OCI-LY3 (cell line): ENCODE measurements at regions not wholly inside any gene's neighbourhood (a gene's known extent, or its start where the extent isn't known, plus 50 kb on each side); places are given as distances from the start of the nearest gene placed in this dataset.

ENCODE experiments used
- H2AFZ ChIP-seq: fragments of 200-600, 300-600 bp; shearing (Covaris generic); 2 replicates; pipeline ENCODE4 v1.6.0; 2014; ENCODE audit warnings: antibody characterized with exemption, low read depth, low read length
- H3K27ac ChIP-seq: fragments of 200-600, 300-600 bp; sonication (generic); 2 replicates; pipeline ENCODE4 v1.5.1; 2014; ENCODE audit warnings: mild to moderate bottlenecking, low read length, moderate library complexity, mixed read lengths
- H3K27me3 ChIP-seq: fragments of 200-600, 300-600 bp; sonication (generic); 2 replicates; pipeline ENCODE4 v1.6.1; 2014; ENCODE audit warnings: low read depth, low read length, mixed read lengths
- H3K36me3 ChIP-seq: fragments of 200-600, 300-600 bp; sonication (generic); replicated peaks from 2 replicates; pipeline ENCODE3; 2014; ENCODE audit warnings: low read depth, low read length, mixed read lengths
- H3K4me1 ChIP-seq: fragments of 300-600, 200-600 bp; sonication (generic); 2 replicates; pipeline ENCODE4 v1.6.1; 2014; ENCODE audit warnings: low read length, mixed read lengths
- H3K4me2 ChIP-seq: fragments of 200-600, 300-600 bp; sonication (generic); 2 replicates; pipeline ENCODE4 v1.6.1; 2014; ENCODE audit warnings: low read length, mixed read lengths
- H3K4me3 ChIP-seq: fragments of 300-600, 200-600 bp; sonication (generic); 2 replicates; pipeline ENCODE4 v1.5.1; 2014; ENCODE audit warnings: antibody characterized with exemption, mild to moderate bottlenecking, low read length, moderate library complexity
- H3K79me2 ChIP-seq: fragments of 300-600, 200-600 bp; shearing (Covaris generic); 2 replicates; pipeline ENCODE4 v1.6.1; 2014; ENCODE audit warnings: mild to moderate bottlenecking, low read length, mixed read lengths
- H3K9ac ChIP-seq: fragments of 300-600, 200-600 bp; shearing (Covaris generic); 2 replicates; pipeline ENCODE4 v1.6.0; 2014; ENCODE audit warnings: mild to moderate bottlenecking, low read length, moderate library complexity
- H3K9me3 ChIP-seq: fragments of 200-600, 300-600 bp; shearing (Covaris generic); 2 replicates; pipeline ENCODE4 v1.6.1; 2014; ENCODE audit warnings: low read length, mixed read lengths; ENCODE audit not compliant: insufficient read depth
- H4K20me1 ChIP-seq: fragments of 200-600, 300-600 bp; sonication (generic); 2 replicates; pipeline ENCODE4 v1.6.1; 2016; ENCODE audit warnings: low read length, mixed read lengths; ENCODE audit not compliant: insufficient read depth
- CTCF ChIP-seq: fragments of 200-600, 300-600 bp; sonication (generic); IDR thresholded peaks from 2 replicates; pipeline ENCODE4 v1.5.1; 2014; ENCODE audit warnings: antibody characterized with exemption, low read length, low read depth
- EZH2phosphoT487 ChIP-seq: fragments of 200-600 bp; shearing (Covaris generic); IDR thresholded peaks from 2 replicates; pipeline ENCODE4 v1.6.1; 2018; ENCODE audit warnings: antibody characterized with exemption, mixed run types, low read depth

GRCh38 chr1:29772584-29773100 lies 536.3 kb downstream of the PTPRU start:
- H4K20me1 ChIP-seq: no peaks in the 10 kb centered on the region
- H3K9me3 ChIP-seq: no peaks in the 10 kb centered on the region
- H3K27ac ChIP-seq: no peak overlapping the region
- no peak overlapping the region for H3K4me3 ChIP-seq
- no peaks in the 10 kb centered on the region for H3K4me1 ChIP-seq
- H3K79me2 ChIP-seq: no peaks in the 10 kb centered on the region
- TF ChIP-seq EZH2phosphoT487: no peak
- no peak for TF ChIP-seq CTCF
- H3K27me3 ChIP-seq: no peaks in the 10 kb centered on the region
- H2AFZ ChIP-seq: no peak overlapping the region
- no peak overlapping the region for H3K9ac ChIP-seq
- H3K4me2 ChIP-seq: no peak overlapping the region
- H3K36me3 ChIP-seq: no peaks in the 10 kb centered on the region

- TF ChIP-seq CTCF (no peak), EZH2phosphoT487 (no peak)
- H3K27me3 ChIP-seq: no peaks in the 10 kb centered on the region
- no peaks in the 10 kb centered on the region for H3K79me2 ChIP-seq
- no peak overlapping the region for H3K27ac ChIP-seq
- H2AFZ ChIP-seq: no peak overlapping the region
- no peaks in the 10 kb centered on the region for H3K9me3 ChIP-seq
- no peaks in the 10 kb centered on the region for H4K20me1 ChIP-seq
- H3K4me1 ChIP-seq: no peaks in the 10 kb centered on the region
- H3K36me3 ChIP-seq: no peaks in the 10 kb centered on the region
- no peak overlapping the region for H3K4me3 ChIP-seq
- H3K9ac ChIP-seq: no peak overlapping the region
- H3K4me2 ChIP-seq: no peak overlapping the region
Observed at GRCh38 chr1:29767769-29768425, 531.6 kb downstream of the PTPRU start.

GRCh38 chr1:29767088-29767685 lies 530.9 kb downstream of the PTPRU start:
- no peak overlapping the region for H3K4me3 ChIP-seq
- H3K36me3 ChIP-seq: no peaks in the 10 kb centered on the region
- no peak overlapping the region for H3K27ac ChIP-seq
- no peaks in the 10 kb centered on the region for H4K20me1 ChIP-seq
- H3K9me3 ChIP-seq: no peaks in the 10 kb centered on the region
- no peak overlapping the region for H3K9ac ChIP-seq
- H3K27me3 ChIP-seq: no peaks in the 10 kb centered on the region
- H3K79me2 ChIP-seq: no peaks in the 10 kb centered on the region
- H3K4me1 ChIP-seq: no peaks in the 10 kb centered on the region
- H2AFZ ChIP-seq: no peak overlapping the region
- H3K4me2 ChIP-seq: no peak overlapping the region
- TF ChIP-seq EZH2phosphoT487: no peak

DNA sequence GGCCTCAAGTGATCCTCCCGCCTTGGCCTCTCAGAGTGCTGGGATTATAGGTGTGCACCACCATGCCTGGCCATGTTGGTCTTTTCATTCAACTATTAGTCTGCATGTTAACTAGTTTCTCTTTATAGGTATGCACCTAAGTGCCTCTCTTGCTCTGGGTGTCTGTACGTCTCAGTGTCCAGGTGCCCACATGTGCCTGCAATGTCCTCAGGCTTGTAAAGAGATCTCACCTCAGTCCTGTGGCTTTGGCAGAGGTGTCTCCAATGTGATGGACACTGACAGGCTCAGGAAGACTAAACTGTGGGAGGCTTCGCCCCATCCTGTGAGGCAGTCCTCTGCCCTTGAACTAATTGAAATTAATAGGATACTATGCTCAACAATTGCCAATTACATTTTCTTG lies 526.3 kb downstream of the PTPRU start:
- H3K79me2 ChIP-seq: no peaks in the 10 kb centered on the region
- no peaks in the 10 kb centered on the region for H4K20me1 ChIP-seq
- no peaks in the 10 kb centered on the region for H3K36me3 ChIP-seq
- H3K4me2 ChIP-seq: no peak overlapping the region
- H2AFZ ChIP-seq: no peak overlapping the region
- TF ChIP-seq EZH2phosphoT487 (no peak), CTCF (no peak)
- H3K27ac ChIP-seq: no peak overlapping the region
- H3K4me3 ChIP-seq: no peak overlapping the region
- H3K4me1 ChIP-seq: no peaks in the 10 kb centered on the region
- H3K27me3 ChIP-seq: no peaks in the 10 kb centered on the region
- H3K9me3 ChIP-seq: no peaks in the 10 kb centered on the region
- H3K9ac ChIP-seq: no peak overlapping the region
